Lung (tissue), 11 donors: ENCODE measurements at regions not wholly inside any gene's neighbourhood (a gene's known extent, or its start where the extent isn't known, plus 50 kb on each side); places are given as distances from the start of the nearest gene placed in this dataset.

Experiments
- ATAC-seq: fragments of 200-7000 bp; cut with Tn5 transposase; one replicate; pipeline ENCODE4 v1.9.1; 2020; ENCODE audit warnings: moderate number of reproducible peaks; ENCODE audit not compliant: insufficient read depth, low FRiP score
- DNase-seq, 3 donors: peaks; one replicate each; pipeline ENCODE4 v3.0.0-alpha.2; 2013 to 2017
- H3K27ac ChIP-seq, 2 donors: one replicate each; pipeline ENCODE4 v1.5.1; 2013; ENCODE audit warnings: mild to moderate bottlenecking in 2 of 2, moderate library complexity in 2 of 2, control low read depth in 1 of 2, inconsistent platforms in 1 of 2, low read depth in 1 of 2, low read length in 1 of 2
- H3K27me3 ChIP-seq, 3 donors: one replicate each; pipeline ENCODE4 v1.5.1; 2013; ENCODE audit warnings: low read length in 2 of 3; ENCODE audit not compliant: control insufficient read depth in 3 of 3, insufficient read depth in 3 of 3
- H3K36me3 ChIP-seq, 4 donors: one replicate each; pipeline ENCODE4 v1.5.1; 2013; ENCODE audit warnings: low read length in 4 of 4, mild to moderate bottlenecking in 1 of 4, moderate library complexity in 1 of 4; ENCODE audit not compliant: control insufficient read depth in 4 of 4, insufficient read depth in 4 of 4
- H3K4me1 ChIP-seq, 5 donors: one replicate each; pipeline ENCODE4 v1.5.1; 2013; ENCODE audit warnings: low read length in 5 of 5, mild to moderate bottlenecking in 2 of 5, moderate library complexity in 1 of 5; ENCODE audit not compliant: control insufficient read depth in 5 of 5, insufficient read depth in 5 of 5
- H3K4me3 ChIP-seq: one replicate; pipeline ENCODE4 v1.5.1; 2013; ENCODE audit warnings: mild to moderate bottlenecking, control low read depth, moderate library complexity
- H3K9ac ChIP-seq, 2 donors: one replicate each; pipeline ENCODE4 v1.5.1; 2013; ENCODE audit warnings: low read length in 2 of 2, control low read depth in 1 of 2; ENCODE audit not compliant: insufficient read depth in 1 of 2
- H3K9me3 ChIP-seq, 4 donors: one replicate each; pipeline ENCODE4 v1.5.1; 2013; ENCODE audit warnings: low read length in 3 of 4, mild to moderate bottlenecking in 1 of 4, moderate library complexity in 1 of 4; ENCODE audit not compliant: control insufficient read depth in 4 of 4, insufficient read depth in 3 of 4
- CTCF ChIP-seq: IDR thresholded peaks from 2 replicates; pipeline ENCODE4 v1.5.1; 2012; ENCODE audit warnings: mild to moderate bottlenecking; ENCODE audit errors: control extremely low read depth, extremely low read depth
- WGBS, 2 donors: extraction: QIAGEN DNeasy Blood & Tissue Kit; methylation state at CpG; one replicate each; pipeline ENCODE4 v1.1.7; 2013; 5-methylcytosine and 5-hydroxymethylcytosine counted together
- donor health status: control.
- donor health status: control.
- donor health status: Bipolar disorder and iron deficiency.
- donor health status: healthy.
- donor health status: DM: yes; HTN: yes; CAD: no.

- Histone ChIP-seq H3K36me3 (no peaks in the 10 kb centered on the region), H3K27ac (no peak overlapping the region), H3K4me1 (no peaks in the 10 kb centered on the region), H3K9me3 (peaks cover 0 to 4% (median 0%) of the 10 kb centered on the region in 4 donors), H3K4me3 (no peak overlapping the region), H3K9ac (no peak overlapping the region), H3K27me3 (peaks cover 0 to 11% (median 10%) of the 10 kb centered on the region in 3 donors)
- no peak for DNase-seq
- ATAC-seq, result no peak
- WGBS, 2 donors, result 83 to 88% methylated on average over 18 of the region's 18 CpGs
- no peak for TF ChIP-seq CTCF
Observed at GRCh38 chr2:238965371-238966071, 117.6 kb downstream of the TWIST2 start.

- H3K4me3 ChIP-seq, result no peak overlapping the region
- TF ChIP-seq CTCF, result no peak
- H3K9ac ChIP-seq, result no peak overlapping the region
- H3K9me3 ChIP-seq, result peaks cover 0 to 4% (median 0%) of the 10 kb centered on the region in 4 donors
- WGBS, 2 donors, result 91 to 95% methylated on average over 46 of the region's 46 CpGs
- ATAC-seq (no peak), DNase-seq (no peak)
- no peaks in the 10 kb centered on the region for H3K4me1 ChIP-seq
- H3K36me3 ChIP-seq, result no peaks in the 10 kb centered on the region
- H3K27me3 ChIP-seq, result peaks cover 0 to 11% (median 10%) of the 10 kb centered on the region in 3 donors
- H3K27ac ChIP-seq, result no peak overlapping the region
Observed at GRCh38 chr2:238966072-238966937, 118.4 kb downstream of the TWIST2 start.

GRCh38 chr2:238967031-238967977 is 119.4 kb downstream of the TWIST2 start:
- Histone ChIP-seq H3K36me3 (no peaks in the 10 kb centered on the region), H3K9ac (no peak overlapping the region), H3K27me3 (peaks cover 0 to 13% (median 8%) of the 10 kb centered on the region in 3 donors), H3K4me1 (no peaks in the 10 kb centered on the region), H3K9me3 (peaks cover 0 to 6% (median 0%) of the 10 kb centered on the region in 4 donors), H3K27ac (no peak overlapping the region), H3K4me3 (no peak overlapping the region)
- 87 to 89% methylated on average over 43 of the region's 43 CpGs for WGBS, 2 donors
- DNase-seq (no peak), ATAC-seq (no peak)
- TF ChIP-seq CTCF, result no peak
